Prostate gland (tissue), 2 donors: ENCODE measurements at regions not wholly inside any gene's neighbourhood (a gene's known extent, or its start where the extent isn't known, plus 50 kb on each side); places are given as distances from the start of the nearest gene placed in this dataset.

Source experiments
- DNase-seq: peaks from one replicate; pipeline ENCODE4 v3.0.0-alpha.2; 2019; ENCODE audit warnings: low spot score
- H3K27ac ChIP-seq, 2 donors: fragments of 200-600 bp; sonication (generic); 2 replicates each; pipeline ENCODE4 v1.5.1; 2017 to 2019
- H3K27me3 ChIP-seq: fragments of 200-600 bp; sonication (generic); replicated peaks from 2 replicates; pipeline ENCODE4 v1.5.1; 2019; ENCODE audit not compliant: insufficient read depth
- H3K36me3 ChIP-seq, 2 donors: fragments of 200-600 bp; sonication (generic); 1 replicate in 1 of 2; 2 replicates in 1 of 2; pipeline versions ENCODE4 v1.5.1 to v1.8.1; 2017 to 2019
- H3K4me1 ChIP-seq: fragments of 200-600 bp; sonication (generic); replicated peaks from 2 replicates; pipeline ENCODE4 v1.5.1; 2019
- H3K4me3 ChIP-seq, 2 donors: fragments of 200-600 bp; sonication (generic); 2 replicates each; pipeline ENCODE4 v1.5.1; 2017 to 2019
- H3K9me3 ChIP-seq: fragments of 200-600 bp; sonication (generic); 2 replicates; pipeline ENCODE4 v1.5.1; 2017
- CTCF ChIP-seq, 4 experiments: fragments of 200-600 bp in 2 of 4; fragments of 450-650 bp in 2 of 4; sonication (generic) in 2 of 4; IDR thresholded peaks; 1 replicate in 3 of 4; 2 replicates in 1 of 4; pipeline ENCODE4 v1.5.1; 2016 to 2019; ENCODE audit warnings: antibody characterized with exemption in 4 of 4, mild to moderate bottlenecking in 2 of 4, moderate library complexity in 2 of 4
- POLR2A ChIP-seq: fragments of 450-650 bp; IDR thresholded peaks from one replicate; pipeline ENCODE4 v1.6.1; 2016; ENCODE audit warnings: antibody characterized with exemption, mild to moderate bottlenecking
- POLR2AphosphoS5 ChIP-seq: sonication (generic); formaldehyde crosslinking; IDR thresholded peaks from one replicate; pipeline ENCODE4 v1.6.1; 2017; ENCODE audit warnings: antibody characterized with exemption
- WGBS: methylation state at CpG from one replicate; pipeline ENCODE4 v1.1.5; 2018; 5-methylcytosine and 5-hydroxymethylcytosine counted together
- intact Hi-C: fragments of 100-400 bp; cut with DNase I; formaldehyde crosslinking; loops from one replicate; pipeline ENCODE4 v1.14.2; 2022

GRCh38 chr6:104608101-104608500 is 251.6 kb downstream of the HACE1 start:
- no peaks in the 10 kb centered on the region for H3K36me3 ChIP-seq
- H3K27me3 ChIP-seq, result no peaks in the 10 kb centered on the region
- H3K4me1 ChIP-seq, result no peaks in the 10 kb centered on the region
- WGBS, result 64% methylated on average over 5 of the region's 5 CpGs
- intact Hi-C loops, result no loop called here
- no peak overlapping the region for H3K27ac ChIP-seq
- no peak for TF ChIP-seq POLR2A
- no peak for TF ChIP-seq CTCF (IDR thresholded peaks at IDR 0.05)
- no peak for TF ChIP-seq POLR2AphosphoS5
- no peaks in the 10 kb centered on the region for H3K9me3 ChIP-seq
- no peak overlapping the region for H3K4me3 ChIP-seq
- DNase-seq, result no peak

- WGBS, result 59% methylated on average over 1 of the region's 1 CpG
Measured at GRCh38 chr6:104607501-104607900, 252.2 kb downstream of the HACE1 start.

GRCh38 chr6:104606361-104606760 is 253.4 kb downstream of the HACE1 start:
- Histone ChIP-seq H3K27ac (no peak overlapping the region), H3K27me3 (no peaks in the 10 kb centered on the region), H3K9me3 (no peaks in the 10 kb centered on the region), H3K4me1 (no peaks in the 10 kb centered on the region), H3K4me3 (no peak overlapping the region), H3K36me3 (no peaks in the 10 kb centered on the region)
- 86% methylated on average over 1 of the region's 1 CpG for WGBS
- no peak for DNase-seq
- intact Hi-C loops, result no loop called here
- TF ChIP-seq POLR2AphosphoS5, result no peak
- TF ChIP-seq CTCF (IDR thresholded peaks at IDR 0.05), result no peak
- TF ChIP-seq POLR2A, result no peak

More at GRCh38 chr6:104607501-104607900, 252.2 kb downstream of the HACE1 start:
- no peak for DNase-seq
- Histone ChIP-seq H3K4me3 (no peak overlapping the region), H3K27ac (no peak overlapping the region), H3K36me3 (no peaks in the 10 kb centered on the region), H3K9me3 (no peaks in the 10 kb centered on the region), H3K27me3 (no peaks in the 10 kb centered on the region), H3K4me1 (no peaks in the 10 kb centered on the region)
- TF ChIP-seq POLR2AphosphoS5, result no peak
- no peak for TF ChIP-seq CTCF (IDR thresholded peaks at IDR 0.05)
- no peak for TF ChIP-seq POLR2A
- intact Hi-C loops, result no loop called here

GRCh38 chr6:104604685-104605084 is 255.0 kb downstream of the HACE1 start:
- H3K4me1 ChIP-seq, result no peaks in the 10 kb centered on the region
- WGBS, result 63% methylated on average over 2 of the region's 2 CpGs
- DNase-seq, result no peak
- TF ChIP-seq POLR2AphosphoS5 (no peak), CTCF (IDR thresholded peaks at IDR 0.05) (no peak), POLR2A (no peak)
- no peaks in the 10 kb centered on the region for H3K36me3 ChIP-seq
- no peak overlapping the region for H3K4me3 ChIP-seq
- no peak overlapping the region for H3K27ac ChIP-seq
- intact Hi-C loops, result no loop called here
- H3K27me3 ChIP-seq, result no peaks in the 10 kb centered on the region
- no peaks in the 10 kb centered on the region for H3K9me3 ChIP-seq

GRCh38 chr6:104603108-104603745 is 256.5 kb downstream of the HACE1 start:
- intact Hi-C loops, result no loop called here
- Histone ChIP-seq H3K4me3 (no peak overlapping the region), H3K36me3 (no peaks in the 10 kb centered on the region), H3K4me1 (no peaks in the 10 kb centered on the region), H3K9me3 (no peaks in the 10 kb centered on the region), H3K27me3 (no peaks in the 10 kb centered on the region), H3K27ac (no peak overlapping the region)
- TF ChIP-seq POLR2AphosphoS5 (no peak), CTCF (IDR thresholded peaks at IDR 0.05) (no peak), POLR2A (no peak)
- WGBS, result 79% methylated on average over 1 of the region's 1 CpG
- DNase-seq, result no peak
